Mesenchymal stem cell (in vitro differentiated cells and primary cell): ENCODE measurements at regions not wholly inside any gene's neighbourhood (a gene's known extent, or its start where the extent isn't known, plus 50 kb on each side); places are given as distances from the start of the nearest gene placed in this dataset.

ENCODE experiments used
- DNase-seq: peaks from one replicate; pipeline ENCODE4 v3.0.0-alpha.2; 2013
- H2AFZ ChIP-seq: one replicate; pipeline ENCODE4 v1.6.1; 2013; ENCODE audit warnings: low read depth, mild to moderate bottlenecking, control low read depth, inconsistent platforms, low read length, moderate library complexity
- H2AK5ac ChIP-seq: 2 replicates; pipeline ENCODE4 v1.6.1; 2013; ENCODE audit warnings: low read length, moderate library complexity, mild to moderate bottlenecking, inconsistent platforms; ENCODE audit not compliant: severe bottlenecking
- H2BK120ac ChIP-seq: one replicate; pipeline ENCODE4 v1.6.1; 2013; ENCODE audit warnings: low read depth, mild to moderate bottlenecking, inconsistent platforms, low read length, moderate library complexity
- H2BK12ac ChIP-seq, 2 experiments: one replicate each; pipeline ENCODE4 v1.6.1; 2013; ENCODE audit warnings: inconsistent platforms in 2 of 2, low read length in 2 of 2, mild to moderate bottlenecking in 2 of 2, moderate library complexity in 2 of 2, control low read depth in 1 of 2
- H2BK15ac ChIP-seq: one replicate; pipeline ENCODE4 v1.6.1; 2013; ENCODE audit warnings: mild to moderate bottlenecking, low read depth, inconsistent platforms; ENCODE audit not compliant: poor library complexity, severe bottlenecking
- H2BK5ac ChIP-seq: 2 replicates; pipeline ENCODE4 v1.6.1; 2013; ENCODE audit warnings: low read depth, mild to moderate bottlenecking, low read length, control low read depth, inconsistent platforms; ENCODE audit not compliant: poor library complexity, severe bottlenecking
- H3K14ac ChIP-seq, 2 experiments: one replicate each; pipeline ENCODE4 v1.6.1; 2013; ENCODE audit warnings: inconsistent platforms in 2 of 2, low read length in 2 of 2, control low read depth in 1 of 2, mild to moderate bottlenecking in 1 of 2, moderate library complexity in 1 of 2
- H3K18ac ChIP-seq, 2 experiments: one replicate each; pipeline ENCODE4 v1.6.1; 2013; ENCODE audit warnings: inconsistent platforms in 2 of 2, low read length in 2 of 2, control low read depth in 1 of 2, low read depth in 1 of 2, mild to moderate bottlenecking in 1 of 2
- H3K23ac ChIP-seq, 2 experiments: one replicate each; pipeline ENCODE4 v1.6.1; 2013; ENCODE audit warnings: inconsistent platforms in 2 of 2, low read length in 2 of 2, mild to moderate bottlenecking in 2 of 2, moderate library complexity in 2 of 2, control low read depth in 1 of 2
- H3K27ac ChIP-seq: 2 replicates; pipeline ENCODE4 v1.5.1; 2013; ENCODE audit warnings: mild to moderate bottlenecking, moderate library complexity, low read length, control low read depth, inconsistent platforms; ENCODE audit not compliant: poor library complexity, severe bottlenecking
- H3K27me3 ChIP-seq, 2 experiments: 2 replicates each; pipeline versions ENCODE4 v1.6.1 to v1.7.0; 2013; ENCODE audit warnings: low read length in 2 of 2, mild to moderate bottlenecking in 2 of 2, moderate library complexity in 2 of 2, control low read depth in 1 of 2, inconsistent platforms in 1 of 2; ENCODE audit not compliant: control insufficient read depth in 1 of 2, insufficient read depth in 1 of 2
- H3K36me3 ChIP-seq, 2 experiments: 2 replicates each; pipeline versions ENCODE4 v1.6.1 to v1.7.0; 2013; ENCODE audit warnings: low read length in 2 of 2, control low read depth in 1 of 2, inconsistent platforms in 1 of 2, low read depth in 1 of 2, mild to moderate bottlenecking in 1 of 2; ENCODE audit not compliant: insufficient read depth in 2 of 2, control insufficient read depth in 1 of 2
- H3K4ac ChIP-seq, 2 experiments: one replicate each; pipeline ENCODE4 v1.6.1; 2013; ENCODE audit warnings: inconsistent platforms in 2 of 2, low read length in 2 of 2, mild to moderate bottlenecking in 2 of 2, moderate library complexity in 2 of 2, control low read depth in 1 of 2, low read depth in 1 of 2
- H3K4me1 ChIP-seq: 2 replicates; pipeline ENCODE4 v1.6.1; 2013; ENCODE audit warnings: low read depth, low read length, control low read depth; ENCODE audit not compliant: control insufficient read depth, insufficient read depth
- H3K4me2 ChIP-seq: 2 replicates; pipeline ENCODE4 v1.6.1; 2013; ENCODE audit warnings: low read length, mild to moderate bottlenecking, inconsistent platforms; ENCODE audit not compliant: poor library complexity, severe bottlenecking
- H3K4me3 ChIP-seq, 2 experiments: 2 replicates each; pipeline versions ENCODE4 v1.5.1 to v1.7.0; 2013; ENCODE audit warnings: low read length in 2 of 2, mild to moderate bottlenecking in 2 of 2, control low read depth in 1 of 2, low read depth in 1 of 2; ENCODE audit not compliant: insufficient read depth in 1 of 2
- H3K79me1 ChIP-seq: replicated peaks from 2 replicates; pipeline ENCODE4 v1.6.1; 2013; ENCODE audit warnings: mild to moderate bottlenecking, control low read depth, low read length, inconsistent platforms; ENCODE audit not compliant: poor library complexity, severe bottlenecking
- H3K9ac ChIP-seq: 2 replicates; pipeline ENCODE4 v1.7.0; 2013; ENCODE audit warnings: mild to moderate bottlenecking, low read length, moderate library complexity
- H3K9me3 ChIP-seq: 2 replicates; pipeline ENCODE4 v1.7.0; 2013; ENCODE audit warnings: mild to moderate bottlenecking, low read length; ENCODE audit not compliant: control insufficient read depth
- H4K8ac ChIP-seq: one replicate; pipeline ENCODE4 v1.6.1; 2013; ENCODE audit warnings: inconsistent platforms, mild to moderate bottlenecking, low read length, moderate library complexity
- H4K91ac ChIP-seq: one replicate; pipeline ENCODE4 v1.6.1; 2013; ENCODE audit warnings: mild to moderate bottlenecking, low read length, inconsistent platforms
- WGBS: methylation state at CpG from one replicate; pipeline ENCODE4 v1.1.7; 2013; ENCODE audit warnings: mixed read lengths; 5-methylcytosine and 5-hydroxymethylcytosine counted together

- peak overlapping the region in 1 of 2 experiments; percentile 20 for H3K4me3 ChIP-seq
- H2BK15ac ChIP-seq: no peak overlapping the region
- 0% methylated on average over 6 of the region's 11 CpGs for WGBS
- no peaks in the 10 kb centered on the region for H3K36me3 ChIP-seq
- peak overlapping the region in 1 of 2 experiments; percentile 86 for H3K18ac ChIP-seq
- H3K14ac ChIP-seq: no peak overlapping the region
- H4K91ac ChIP-seq: no peak overlapping the region
- H3K4me2 ChIP-seq: peak overlapping the region; percentile 62
- no peaks in the 10 kb centered on the region for H3K27me3 ChIP-seq
- H2BK5ac ChIP-seq: peak overlapping the region; percentile 24
- H3K79me1 ChIP-seq: no peaks in the 10 kb centered on the region
- H2BK120ac ChIP-seq: no peak overlapping the region
- no peak overlapping the region for H2AFZ ChIP-seq
- peak; percentile 96 for DNase-seq
- H2AK5ac ChIP-seq: no peak overlapping the region
- H3K23ac ChIP-seq: no peak overlapping the region
- peak overlapping the region in 1 of 2 experiments; percentile 78 for H2BK12ac ChIP-seq
- H3K27ac ChIP-seq: peak overlapping the region; percentile 99
- peaks cover 19% of the 10 kb centered on the region for H3K4me1 ChIP-seq
- H4K8ac ChIP-seq: peak overlapping the region; percentile 47
- no peaks in the 10 kb centered on the region for H3K9me3 ChIP-seq
- peak overlapping the region; percentile 91 for H3K9ac ChIP-seq
- H3K4ac ChIP-seq: no peak overlapping the region
These were observed 101.7 kb upstream of the KLF6 start for GRCh38 chr10:3886641-3887251.

- Histone ChIP-seq H3K79me1 (no peaks in the 10 kb centered on the region), H2BK12ac (no peak overlapping the region), H3K4ac (no peak overlapping the region), H2AK5ac (no peak overlapping the region), H3K23ac (no peak overlapping the region), H3K9me3 (no peaks in the 10 kb centered on the region), H3K27ac (peak overlapping the region; percentile 99), H3K14ac (no peak overlapping the region), H4K91ac (no peak overlapping the region), H2BK15ac (no peak overlapping the region), H3K36me3 (no peaks in the 10 kb centered on the region), H2BK5ac (no peak overlapping the region), H3K4me1 (peaks cover 19% of the 10 kb centered on the region), H2BK120ac (no peak overlapping the region), H3K18ac (no peak overlapping the region), H3K4me2 (peak overlapping the region; percentile 47), H3K27me3 (no peaks in the 10 kb centered on the region), H3K9ac (peak overlapping the region; percentile 91), H2AFZ (no peak overlapping the region), H3K4me3 (peak overlapping the region in 1 of 2 experiments; percentile 20), H4K8ac (no peak overlapping the region)
- 24% methylated on average over 10 of the region's 14 CpGs for WGBS
- DNase-seq: peak; percentile 84
These were observed 101.2 kb upstream of the KLF6 start for GRCh38 chr10:3886191-3886590.

GRCh38 chr10:3882855-3883254 lies 97.8 kb upstream of the KLF6 start:
- 95% methylated on average over 4 of the region's 4 CpGs for WGBS
- Histone ChIP-seq H3K4me1 (peaks cover 14% of the 10 kb centered on the region), H3K9ac (no peak overlapping the region), H2AFZ (no peak overlapping the region), H3K27ac (no peak overlapping the region), H3K4me2 (no peak overlapping the region), H3K9me3 (no peaks in the 10 kb centered on the region), H3K18ac (no peak overlapping the region), H3K79me1 (no peaks in the 10 kb centered on the region), H2BK15ac (peak overlapping the region; percentile 65), H4K8ac (no peak overlapping the region), H3K36me3 (no peaks in the 10 kb centered on the region), H4K91ac (no peak overlapping the region), H2BK5ac (no peak overlapping the region), H2BK12ac (no peak overlapping the region), H3K14ac (no peak overlapping the region), H2AK5ac (no peak overlapping the region), H3K27me3 (no peaks in the 10 kb centered on the region), H3K23ac (no peak overlapping the region), H3K4ac (no peak overlapping the region), H2BK120ac (no peak overlapping the region), H3K4me3 (no peak overlapping the region)
- no peak for DNase-seq

GRCh38 chr10:3881622-3882021 lies 96.6 kb upstream of the KLF6 start:
- Histone ChIP-seq H2AK5ac (peak overlapping the region; percentile 81), H3K4me2 (no peak overlapping the region), H3K79me1 (no peaks in the 10 kb centered on the region)

More at GRCh38 chr10:3881622-3882021, 96.6 kb upstream of the KLF6 start:
- H2BK12ac ChIP-seq: peak overlapping the region in 1 of 2 experiments; percentile 92
- no peak overlapping the region for H3K4ac ChIP-seq
- no peak overlapping the region for H2BK15ac ChIP-seq
- H3K14ac ChIP-seq: no peak overlapping the region
- H4K8ac ChIP-seq: no peak overlapping the region
- no peak overlapping the region for H3K23ac ChIP-seq
- no peak overlapping the region for H2BK120ac ChIP-seq
- no peak overlapping the region for H3K4me3 ChIP-seq
- WGBS: 98% methylated on average over 3 of the region's 3 CpGs
- no peak overlapping the region for H2BK5ac ChIP-seq
- H3K18ac ChIP-seq: no peak overlapping the region
- no peak for DNase-seq
- no peak overlapping the region for H2AFZ ChIP-seq
- peaks cover 9% of the 10 kb centered on the region for H3K4me1 ChIP-seq
- H3K27ac ChIP-seq: no peak overlapping the region
- H3K27me3 ChIP-seq: no peaks in the 10 kb centered on the region
- H3K36me3 ChIP-seq: no peaks in the 10 kb centered on the region
- H4K91ac ChIP-seq: no peak overlapping the region
- no peaks in the 10 kb centered on the region for H3K9me3 ChIP-seq
- no peak overlapping the region for H3K9ac ChIP-seq
